ENCODE measurements at regions not wholly inside any gene's neighbourhood (a gene's known extent, or its start where the extent isn't known, plus 50 kb on each side); places are given as distances from the start of the nearest gene placed in this dataset.

DNA sequence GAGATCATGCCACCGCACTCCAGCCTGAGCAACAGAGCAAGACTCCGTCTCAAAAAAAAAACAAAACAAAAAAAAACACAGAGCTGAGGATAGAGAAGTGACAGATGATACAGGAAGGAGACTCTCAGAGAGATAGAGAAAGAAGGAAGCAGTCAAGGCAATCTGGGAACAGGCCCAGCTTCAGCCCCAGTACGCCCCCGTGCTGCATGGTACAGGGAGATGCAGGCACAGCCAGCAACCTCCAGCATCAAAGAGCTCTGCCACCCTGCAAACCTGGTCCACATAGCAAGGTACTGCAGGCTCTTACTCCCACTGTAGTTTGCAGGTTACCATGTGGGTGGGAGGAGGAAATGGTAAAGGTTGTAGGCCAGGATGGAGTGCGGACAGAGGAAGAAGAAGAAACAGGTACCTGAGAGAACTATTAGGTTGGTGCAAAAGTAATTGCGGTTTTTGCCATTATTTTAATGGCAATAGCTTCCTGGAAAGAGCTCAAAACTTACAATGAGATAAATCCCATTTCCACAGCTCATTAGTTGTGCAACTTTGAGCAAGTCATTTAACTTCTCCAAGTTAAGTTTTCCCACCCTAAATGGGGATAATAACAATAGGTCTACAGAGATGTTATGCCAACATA, 253.0 kb downstream of the ARRDC4 start:
- TF ChIP-seq, protein P1, sequence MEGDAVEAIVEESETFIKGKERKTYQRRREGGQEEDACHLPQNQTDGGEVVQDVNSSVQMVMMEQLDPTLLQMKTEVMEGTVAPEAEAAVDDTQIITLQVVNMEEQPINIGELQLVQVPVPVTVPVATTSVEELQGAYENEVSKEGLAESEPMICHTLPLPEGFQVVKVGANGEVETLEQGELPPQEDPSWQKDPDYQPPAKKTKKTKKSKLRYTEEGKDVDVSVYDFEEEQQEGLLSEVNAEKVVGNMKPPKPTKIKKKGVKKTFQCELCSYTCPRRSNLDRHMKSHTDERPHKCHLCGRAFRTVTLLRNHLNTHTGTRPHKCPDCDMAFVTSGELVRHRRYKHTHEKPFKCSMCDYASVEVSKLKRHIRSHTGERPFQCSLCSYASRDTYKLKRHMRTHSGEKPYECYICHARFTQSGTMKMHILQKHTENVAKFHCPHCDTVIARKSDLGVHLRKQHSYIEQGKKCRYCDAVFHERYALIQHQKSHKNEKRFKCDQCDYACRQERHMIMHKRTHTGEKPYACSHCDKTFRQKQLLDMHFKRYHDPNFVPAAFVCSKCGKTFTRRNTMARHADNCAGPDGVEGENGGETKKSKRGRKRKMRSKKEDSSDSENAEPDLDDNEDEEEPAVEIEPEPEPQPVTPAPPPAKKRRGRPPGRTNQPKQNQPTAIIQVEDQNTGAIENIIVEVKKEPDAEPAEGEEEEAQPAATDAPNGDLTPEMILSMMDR (conservative IDR thresholded peaks at IDR 0.05) = no peak
- TF ChIP-seq EZH2 (IDR thresholded peaks at IDR 0.05; ENCODE audit: low read depth) = no peak
